ENCODE measurements at regions not wholly inside any gene's neighbourhood (a gene's known extent, or its start where the extent isn't known, plus 50 kb on each side); places are given as distances from the start of the nearest gene placed in this dataset.

DNA sequence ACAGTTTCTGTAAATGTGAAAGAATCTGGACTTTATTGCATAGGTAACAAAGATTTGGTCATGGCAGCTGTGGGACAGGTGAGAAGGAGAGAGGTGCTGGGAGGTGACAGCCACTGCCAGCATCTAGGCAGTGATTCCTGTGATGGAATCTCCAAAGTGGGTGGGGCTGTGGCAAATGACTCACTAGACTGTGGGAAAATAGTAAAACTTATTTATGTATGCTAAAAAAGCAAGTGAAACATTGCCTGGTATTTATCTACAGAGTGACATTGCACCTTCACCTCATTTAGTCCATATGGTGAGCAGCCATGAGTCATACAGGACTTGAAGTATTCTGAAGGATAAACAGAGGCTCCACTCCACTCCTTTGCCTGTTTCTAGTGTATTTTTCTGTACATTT, 145.3 kb upstream of the MEX3C start:
- no peaks in the 10 kb centered on the region for H3K4me1 Mint-ChIP-seq
- TF ChIP-seq, protein P1, sequence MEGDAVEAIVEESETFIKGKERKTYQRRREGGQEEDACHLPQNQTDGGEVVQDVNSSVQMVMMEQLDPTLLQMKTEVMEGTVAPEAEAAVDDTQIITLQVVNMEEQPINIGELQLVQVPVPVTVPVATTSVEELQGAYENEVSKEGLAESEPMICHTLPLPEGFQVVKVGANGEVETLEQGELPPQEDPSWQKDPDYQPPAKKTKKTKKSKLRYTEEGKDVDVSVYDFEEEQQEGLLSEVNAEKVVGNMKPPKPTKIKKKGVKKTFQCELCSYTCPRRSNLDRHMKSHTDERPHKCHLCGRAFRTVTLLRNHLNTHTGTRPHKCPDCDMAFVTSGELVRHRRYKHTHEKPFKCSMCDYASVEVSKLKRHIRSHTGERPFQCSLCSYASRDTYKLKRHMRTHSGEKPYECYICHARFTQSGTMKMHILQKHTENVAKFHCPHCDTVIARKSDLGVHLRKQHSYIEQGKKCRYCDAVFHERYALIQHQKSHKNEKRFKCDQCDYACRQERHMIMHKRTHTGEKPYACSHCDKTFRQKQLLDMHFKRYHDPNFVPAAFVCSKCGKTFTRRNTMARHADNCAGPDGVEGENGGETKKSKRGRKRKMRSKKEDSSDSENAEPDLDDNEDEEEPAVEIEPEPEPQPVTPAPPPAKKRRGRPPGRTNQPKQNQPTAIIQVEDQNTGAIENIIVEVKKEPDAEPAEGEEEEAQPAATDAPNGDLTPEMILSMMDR (conservative IDR thresholded peaks at IDR 0.05) = no peak
- H4K91ac ChIP-seq (ENCODE audit: insufficient read length, low read depth, low read length) = no peak overlapping the region
- H3K23me2 ChIP-seq (ENCODE audit: insufficient read length, low read depth, low read length, poor library complexity, severe bottlenecking) = no peaks in the 10 kb centered on the region
- H3K9me3 ChIP-seq (ENCODE audit: control insufficient read depth, low read depth, low read length) = no peaks in the 10 kb centered on the region
- no peaks in the 10 kb centered on the region for H3K27me3 ChIP-seq (ENCODE audit: insufficient read depth, low read length)
- H3K79me2 ChIP-seq (ENCODE audit: insufficient read depth, low read length) = no peaks in the 10 kb centered on the region
- no peak overlapping the region for H2BK20ac ChIP-seq (ENCODE audit: low read depth, low read length, poor library complexity, severe bottlenecking)
- H3K4me3 Mint-ChIP-seq = no peak overlapping the region
- H3K4me2 ChIP-seq (ENCODE audit: insufficient read depth, insufficient read length, low read length) = no peak overlapping the region
- no peak overlapping the region for H2AK5ac ChIP-seq (ENCODE audit: insufficient read length, low read length)
- no peak overlapping the region for H3K18ac ChIP-seq (ENCODE audit: insufficient read length, low read depth, low read length)
- no peak overlapping the region for H3K14ac ChIP-seq (ENCODE audit: insufficient read depth, low read length)
- no peaks in the 10 kb centered on the region for H4K20me1 ChIP-seq (ENCODE audit: control insufficient read depth, insufficient read depth, insufficient read length)
- H4K5ac ChIP-seq (ENCODE audit: insufficient read length, low read depth, low read length) = no peak overlapping the region
- H3T11ph ChIP-seq (ENCODE audit: low read length) = no peak overlapping the region
- no peaks in the 10 kb centered on the region for H3K27me3 Mint-ChIP-seq (ENCODE audit: low read depth)
- H2AFZ ChIP-seq (ENCODE audit: low read length) = no peak overlapping the region
- no peak overlapping the region for H3K27ac ChIP-seq (ENCODE audit: insufficient read length, low read depth, low read length)
- H2BK12ac ChIP-seq (ENCODE audit: insufficient read length, low read depth, low read length) = no peak overlapping the region
- H3K27ac Mint-ChIP-seq = no peak overlapping the region
- no peak overlapping the region for H2BK5ac ChIP-seq (ENCODE audit: insufficient read length, low read length)
- no peak overlapping the region for H3K23ac ChIP-seq (ENCODE audit: insufficient read length, low read depth, low read length)
- no peaks in the 10 kb centered on the region for H3K4me1 ChIP-seq (ENCODE audit: insufficient read depth, low read length)
- DNase-seq = no peak
- H3K9ac ChIP-seq (ENCODE audit: extremely low read depth, insufficient read length, low read length) = no peak overlapping the region
- H3K4ac ChIP-seq (ENCODE audit: low read depth, low read length) = no peak overlapping the region
- H2BK120ac ChIP-seq (ENCODE audit: low read depth, low read length, poor library complexity, severe bottlenecking) = no peak overlapping the region
- no peak overlapping the region for H2BK15ac ChIP-seq (ENCODE audit: low read depth, low read length)
- H3K9me3 Mint-ChIP-seq = no peaks in the 10 kb centered on the region
- H3K56ac ChIP-seq (ENCODE audit: insufficient read length, low read depth, low read length) = no peak overlapping the region
- no peak overlapping the region for H4K8ac ChIP-seq (replicated peaks; ENCODE audit: insufficient read length, low read depth, low read length)
- H3K79me1 ChIP-seq (ENCODE audit: insufficient read depth, low read depth, low read length, poor library complexity, severe bottlenecking) = no peaks in the 10 kb centered on the region
- H3K36me3 Mint-ChIP-seq (ENCODE audit: insufficient read depth in 1 of 3, low read depth in 3 of 3) = no peaks in the 10 kb centered on the region
